ENCODE measurements at regions not wholly inside any gene's neighbourhood (a gene's known extent, or its start where the extent isn't known, plus 50 kb on each side); places are given as distances from the start of the nearest gene placed in this dataset.

- TF ChIP-seq CTCF (IDR thresholded peaks at IDR 0.05; ENCODE audit: low read depth, low read length), result no peak
- no peak for TF ChIP-seq EZH2phosphoT487 (IDR thresholded peaks at IDR 0.05; ENCODE audit: low read depth)
Measured at GRCh38 chr19:34825212-34825611, 52.2 kb upstream of the ZNF599 start.
